ENCODE measurements at regions not wholly inside any gene's neighbourhood (a gene's known extent, or its start where the extent isn't known, plus 50 kb on each side); places are given as distances from the start of the nearest gene placed in this dataset.

GRCh38 chr3:187925326-187925725 lies 180.1 kb upstream of the BCL6 start:
- Histone ChIP-seq H3K27me3 (replicated peaks in 1 of 2; ENCODE audit: control insufficient read depth in 2 of 2, extremely low read depth in 1 of 2, insufficient read depth in 2 of 2, low read length in 1 of 2) (no peaks in the 10 kb centered on the region), H3K4me1 (ENCODE audit: control insufficient read depth in 1 of 2, extremely low read depth in 1 of 2, insufficient read depth in 2 of 2, low read length in 2 of 2) (peaks cover 9 to 44% of the 10 kb centered on the region in 2 experiments), H3K27ac (ENCODE audit: low read length) (no peak overlapping the region), H3K9me3 (no peaks in the 10 kb centered on the region), H3K36me3 (ENCODE audit: control insufficient read depth in 2 of 2, extremely low read depth in 1 of 2, insufficient read depth in 1 of 2, low read length in 1 of 2) (no peaks in the 10 kb centered on the region), H3K4me3 (ENCODE audit: control insufficient read depth in 1 of 2, extremely low read depth in 1 of 2, low read length in 1 of 2) (no peak overlapping the region)
- ChIA-PET POLR2A (interaction anchor here (0.5 to 0.6 kb wide), 2 partner anchors 13 to 34 kb away, joined by 3 read pairs; no protein-coding TSS in a partner anchor), CTCF (no interaction called here)
- Mint-ChIP-seq H3K36me3 (peaks cover 6% of the 10 kb centered on the region), H3K9me3 (peaks cover 0 to 16% (median 4%) of the 10 kb centered on the region in 3 donors), H3K4me3 (no peak overlapping the region), H3K27ac (no peak overlapping the region), H3K4me1 (peaks cover 43 to 52% (median 47%) of the 10 kb centered on the region in 3 donors), H3K27me3 (no peaks in the 10 kb centered on the region)
- WGBS (ENCODE audit: insufficient coverage) = 80% methylated on average over 1 of the region's 1 CpG
- ATAC-seq (replicated peaks in 1 of 4) (no peak), DNase-seq (no peak)

- Histone ChIP-seq H3K9me3 (no peaks in the 10 kb centered on the region), H3K36me3 (ENCODE audit: control insufficient read depth in 2 of 2, extremely low read depth in 1 of 2, insufficient read depth in 1 of 2, low read length in 1 of 2) (no peaks in the 10 kb centered on the region), H3K27me3 (replicated peaks in 1 of 2; ENCODE audit: control insufficient read depth in 2 of 2, extremely low read depth in 1 of 2, insufficient read depth in 2 of 2, low read length in 1 of 2) (no peaks in the 10 kb centered on the region), H3K4me1 (ENCODE audit: control insufficient read depth in 1 of 2, extremely low read depth in 1 of 2, insufficient read depth in 2 of 2, low read length in 2 of 2) (peaks cover 9 to 31% of the 10 kb centered on the region in 2 experiments), H3K4me3 (ENCODE audit: control insufficient read depth in 1 of 2, extremely low read depth in 1 of 2, low read length in 1 of 2) (no peak overlapping the region), H3K27ac (ENCODE audit: low read length) (no peak overlapping the region)
- ATAC-seq (replicated peaks in 1 of 4) (peak in 1 of 4 experiments; percentile 38), DNase-seq (no peak)
- peaks cover 34 to 41% (median 36%) of the 10 kb centered on the region in 3 donors for H3K4me1 Mint-ChIP-seq
- ChIA-PET POLR2A (interaction anchor here (0.5 to 0.6 kb wide), 3 partner anchors 88 to 148 kb away, joined by 3 to 8 read pairs (median 4); no protein-coding TSS in a partner anchor), CTCF (interaction anchor here (0.8 to 1.2 kb wide), 4 partner anchors 19 to 177 kb away, joined by 3 read pairs; no protein-coding TSS in a partner anchor)
- peaks cover 0 to 16% (median 4%) of the 10 kb centered on the region in 3 donors for H3K9me3 Mint-ChIP-seq
- WGBS (ENCODE audit: insufficient coverage) = 0% methylated on average over 1 of the region's 3 CpGs
- H3K4me3 Mint-ChIP-seq = peak overlapping the region in 1 of 3 donors; percentile 28
- H3K27ac Mint-ChIP-seq = peak overlapping the region in 1 of 2 donors; percentile 42
- H3K36me3 Mint-ChIP-seq = peaks cover 6% of the 10 kb centered on the region
- no peaks in the 10 kb centered on the region for H3K27me3 Mint-ChIP-seq
These were observed 181.4 kb upstream of the BCL6 start for GRCh38 chr3:187926620-187927019.

- Histone ChIP-seq H3K4me3 (ENCODE audit: control insufficient read depth in 1 of 2, extremely low read depth in 1 of 2, low read length in 1 of 2) (no peak overlapping the region), H3K4me1 (ENCODE audit: control insufficient read depth in 1 of 2, extremely low read depth in 1 of 2, insufficient read depth in 2 of 2, low read length in 2 of 2) (peaks cover 9 to 25% of the 10 kb centered on the region in 2 experiments), H3K36me3 (ENCODE audit: control insufficient read depth in 2 of 2, extremely low read depth in 1 of 2, insufficient read depth in 1 of 2, low read length in 1 of 2) (no peaks in the 10 kb centered on the region), H3K27ac (ENCODE audit: low read length) (no peak overlapping the region), H3K9me3 (no peaks in the 10 kb centered on the region), H3K27me3 (replicated peaks in 1 of 2; ENCODE audit: control insufficient read depth in 2 of 2, extremely low read depth in 1 of 2, insufficient read depth in 2 of 2, low read length in 1 of 2) (no peaks in the 10 kb centered on the region)
- Mint-ChIP-seq H3K4me3 (no peak overlapping the region), H3K27ac (no peak overlapping the region), H3K4me1 (peaks cover 30 to 38% (median 30%) of the 10 kb centered on the region in 3 donors), H3K27me3 (no peaks in the 10 kb centered on the region), H3K36me3 (peaks cover 6% of the 10 kb centered on the region), H3K9me3 (peaks cover 0 to 16% (median 4%) of the 10 kb centered on the region in 3 donors)
- DNase-seq = no peak
- POLR2A ChIA-PET = interaction anchor here in 1 of 2 donors (0.8 kb wide), 1 partner anchor 33 kb away, joined by 3 read pairs; no protein-coding TSS in a partner anchor
- WGBS (ENCODE audit: insufficient coverage) = no CpG with 5 or more reads among the region's 1 CpG
- CTCF ChIA-PET = no interaction called here
- ATAC-seq (replicated peaks in 1 of 4) = no peak
These were observed 182.3 kb upstream of the BCL6 start for GRCh38 chr3:187927565-187927964.

GRCh38 chr3:187929112-187929816 lies 184.0 kb upstream of the BCL6 start:
- H3K4me3 ChIP-seq (ENCODE audit: control insufficient read depth in 1 of 2, extremely low read depth in 1 of 2, low read length in 1 of 2) = no peak overlapping the region
- no peak overlapping the region for H3K27ac ChIP-seq (ENCODE audit: low read length)
- Mint-ChIP-seq H3K27me3 (no peaks in the 10 kb centered on the region), H3K4me1 (peaks cover 25 to 28% (median 27%) of the 10 kb centered on the region in 3 donors), H3K4me3 (no peak overlapping the region), H3K27ac (peak overlapping the region in 1 of 2 donors; percentile 36), H3K36me3 (peaks cover 6% of the 10 kb centered on the region), H3K9me3 (peaks cover 0 to 11% (median 4%) of the 10 kb centered on the region in 3 donors)
- no peaks in the 10 kb centered on the region for H3K36me3 ChIP-seq (ENCODE audit: control insufficient read depth in 2 of 2, extremely low read depth in 1 of 2, insufficient read depth in 1 of 2, low read length in 1 of 2)
- peaks cover 9 to 21% of the 10 kb centered on the region in 2 experiments for H3K4me1 ChIP-seq (ENCODE audit: control insufficient read depth in 1 of 2, extremely low read depth in 1 of 2, insufficient read depth in 2 of 2, low read length in 2 of 2)
- DNase-seq = no peak
- no peaks in the 10 kb centered on the region for H3K27me3 ChIP-seq (replicated peaks in 1 of 2; ENCODE audit: control insufficient read depth in 2 of 2, extremely low read depth in 1 of 2, insufficient read depth in 2 of 2, low read length in 1 of 2)
- no peak for ATAC-seq (replicated peaks in 1 of 4)
- ChIA-PET POLR2A (no interaction called here), CTCF (no interaction called here)
- no peaks in the 10 kb centered on the region for H3K9me3 ChIP-seq
- WGBS (ENCODE audit: insufficient coverage) = 50% methylated on average over 1 of the region's 8 CpGs

GRCh38 chr3:187930021-187930420 lies 184.8 kb upstream of the BCL6 start:
- Mint-ChIP-seq H3K4me3 (no peak overlapping the region), H3K27ac (no peak overlapping the region), H3K9me3 (peaks cover 0 to 6% (median 0%) of the 10 kb centered on the region in 3 donors), H3K27me3 (no peaks in the 10 kb centered on the region), H3K4me1 (peaks cover 27 to 29% (median 28%) of the 10 kb centered on the region in 3 donors), H3K36me3 (peaks cover 2% of the 10 kb centered on the region)
- DNase-seq = no peak
- Histone ChIP-seq H3K9me3 (no peaks in the 10 kb centered on the region), H3K4me3 (ENCODE audit: control insufficient read depth in 1 of 2, extremely low read depth in 1 of 2, low read length in 1 of 2) (no peak overlapping the region), H3K36me3 (ENCODE audit: control insufficient read depth in 2 of 2, extremely low read depth in 1 of 2, insufficient read depth in 1 of 2, low read length in 1 of 2) (no peaks in the 10 kb centered on the region), H3K27me3 (replicated peaks in 1 of 2; ENCODE audit: control insufficient read depth in 2 of 2, extremely low read depth in 1 of 2, insufficient read depth in 2 of 2, low read length in 1 of 2) (no peaks in the 10 kb centered on the region), H3K27ac (ENCODE audit: low read length) (no peak overlapping the region), H3K4me1 (ENCODE audit: control insufficient read depth in 1 of 2, extremely low read depth in 1 of 2, insufficient read depth in 2 of 2, low read length in 2 of 2) (peaks cover 9 to 21% of the 10 kb centered on the region in 2 experiments)
- WGBS (ENCODE audit: insufficient coverage) = no CpG with 5 or more reads among the region's 3 CpGs
- no peak for ATAC-seq (replicated peaks in 1 of 4)
- POLR2A ChIA-PET = no interaction called here
- CTCF ChIA-PET = no interaction called here

- no peak for ATAC-seq (replicated peaks in 1 of 4)
- no peaks in the 10 kb centered on the region for H3K9me3 Mint-ChIP-seq
- Histone ChIP-seq H3K4me1 (ENCODE audit: control insufficient read depth in 1 of 2, extremely low read depth in 1 of 2, insufficient read depth in 2 of 2, low read length in 2 of 2) (peaks cover 13 to 17% of the 10 kb centered on the region in 2 experiments), H3K27me3 (replicated peaks in 1 of 2; ENCODE audit: control insufficient read depth in 2 of 2, extremely low read depth in 1 of 2, insufficient read depth in 2 of 2, low read length in 1 of 2) (no peaks in the 10 kb centered on the region), H3K36me3 (ENCODE audit: control insufficient read depth in 2 of 2, extremely low read depth in 1 of 2, insufficient read depth in 1 of 2, low read length in 1 of 2) (no peaks in the 10 kb centered on the region), H3K27ac (ENCODE audit: low read length) (no peak overlapping the region), H3K4me3 (ENCODE audit: control insufficient read depth in 1 of 2, extremely low read depth in 1 of 2, low read length in 1 of 2) (no peak overlapping the region), H3K9me3 (no peaks in the 10 kb centered on the region)
- DNase-seq = no peak
- H3K27me3 Mint-ChIP-seq = no peaks in the 10 kb centered on the region
- WGBS (ENCODE audit: insufficient coverage) = 100% methylated on average over 4 of the region's 4 CpGs
- peak overlapping the region in 1 of 2 donors; percentile 37 for H3K27ac Mint-ChIP-seq
- no peak overlapping the region for H3K4me3 Mint-ChIP-seq
- ChIA-PET POLR2A (no interaction called here), CTCF (no interaction called here)
- H3K36me3 Mint-ChIP-seq = no peaks in the 10 kb centered on the region
- peaks cover 29 to 38% (median 33%) of the 10 kb centered on the region in 3 donors for H3K4me1 Mint-ChIP-seq
These were observed 185.8 kb upstream of the BCL6 start for GRCh38 chr3:187931101-187931500.

All from T-cell (primary cell).